Cardiac fibroblast (primary cell): ENCODE measurements at regions not wholly inside any gene's neighbourhood (a gene's known extent, or its start where the extent isn't known, plus 50 kb on each side); places are given as distances from the start of the nearest gene placed in this dataset.
"Not testable (repeated sequence)": the region's sequence is repeated elsewhere in the genome, so short reads cannot be mapped to it uniquely, and the experiment has no call there.

Experiments used
- DNase-seq, 2 donors: peaks; one replicate each; pipeline versions ENCODE4 v3.0.0 to v3.0.0-alpha.2; 2010; ENCODE audit warnings: low read depth in 2 of 2
- H3K4me3 ChIP-seq, 2 donors: replicated peaks in 1 of 2; 1 replicate in 1 of 2; 2 replicates in 1 of 2; pipeline ENCODE4 v1.5.1; 2011; ENCODE audit warnings: low read depth in 2 of 2, low read length in 2 of 2, mild to moderate bottlenecking in 2 of 2, moderate library complexity in 1 of 2
- CTCF ChIP-seq: IDR thresholded peaks from one replicate; pipeline ENCODE4 v1.5.1; 2011; ENCODE audit warnings: low read depth, mild to moderate bottlenecking, low read length, inconsistent platforms

GRCh38 chr22:48500471-48501230 lies 1327.0 kb downstream of the BRD1 start:
- no peak for DNase-seq

GRCh38 chr22:48499456-48500425 lies 1327.9 kb downstream of the BRD1 start:
- DNase-seq, result no peak
- H3K4me3 ChIP-seq, result no peak overlapping the region
- TF ChIP-seq CTCF, result no peak

More at GRCh38 chr22:48500471-48501230, 1327.0 kb downstream of the BRD1 start:
- no peak for TF ChIP-seq CTCF
- H3K4me3 ChIP-seq, result no peak overlapping the region

GRCh38 chr22:48498526-48499331 lies 1328.9 kb downstream of the BRD1 start:
- no peak overlapping the region for H3K4me3 ChIP-seq
- no peak for TF ChIP-seq CTCF

GRCh38 chr22:48497743-48498520 lies 1329.7 kb downstream of the BRD1 start:
- DNase-seq, H3K4me3 ChIP-seq: not testable (repeated sequence)

More at GRCh38 chr22:48498526-48499331, 1328.9 kb downstream of the BRD1 start:
- DNase-seq, result no peak

GRCh38 chr22:48496987-48497650 lies 1330.6 kb downstream of the BRD1 start:
- no peak for TF ChIP-seq CTCF
- no peak overlapping the region for H3K4me3 ChIP-seq
- DNase-seq, result no peak

GRCh38 chr22:48496226-48496845 lies 1331.3 kb downstream of the BRD1 start:
- no peak for TF ChIP-seq CTCF
- DNase-seq, result no peak
- no peak overlapping the region for H3K4me3 ChIP-seq
